Gastrocnemius medialis (tissue), 4 donors: ENCODE measurements at regions not wholly inside any gene's neighbourhood (a gene's known extent, or its start where the extent isn't known, plus 50 kb on each side); places are given as distances from the start of the nearest gene placed in this dataset.

Experiments used
- ATAC-seq, 2 donors: fragments of 150-250 bp; one replicate each; pipeline ENCODE4 v1.9.1; 2016
- DNase-seq, 2 donors: peaks; one replicate each; pipeline ENCODE4 v3.0.0-alpha.2; 2019
- H3K27ac ChIP-seq, 4 donors: fragments of 200-600 bp; sonication (generic); 1 replicate in 1 of 4; 2 replicates in 3 of 4; pipeline ENCODE4 v1.5.1; 2016 to 2018; ENCODE audit warnings: mild to moderate bottlenecking in 2 of 4, moderate library complexity in 1 of 4
- H3K27me3 ChIP-seq, 3 donors: fragments of 200-600 bp; sonication (generic) in 2 of 3; 1 replicate in 1 of 3; 2 replicates in 2 of 3; pipeline versions ENCODE4 v1.5.1 to v1.6.0; 2016 to 2019; ENCODE audit warnings: mild to moderate bottlenecking in 1 of 3, moderate library complexity in 1 of 3
- H3K36me3 ChIP-seq, 2 donors: fragments of 200-600 bp; sonication (generic) in 1 of 2; one replicate each; pipeline ENCODE4 v1.5.1; 2017 to 2018
- H3K4me1 ChIP-seq, 2 donors: fragments of 200-600 bp; sonication (generic) in 1 of 2; one replicate each; pipeline ENCODE4 v1.5.1; 2016 to 2017; ENCODE audit warnings: mild to moderate bottlenecking in 2 of 2
- H3K4me3 ChIP-seq, 4 donors: fragments of 200-600 bp; sonication (generic) in 3 of 4; 1 replicate in 1 of 4; 2 replicates in 3 of 4; pipeline ENCODE4 v1.5.1; 2016 to 2019; ENCODE audit warnings: mild to moderate bottlenecking in 2 of 4
- H3K9me3 ChIP-seq, 3 donors: fragments of 200-600 bp; sonication (generic) in 2 of 3; 1 replicate in 1 of 3; 2 replicates in 2 of 3; pipeline ENCODE4 v1.5.1; 2016 to 2019
- CTCF ChIP-seq, 5 experiments: fragments of 450-650 bp in 3 of 5; fragments of 200-600 bp in 2 of 5; sonication (generic) in 2 of 5; IDR thresholded peaks in 4 of 5; conservative IDR thresholded peaks in 1 of 5; 1 replicate in 4 of 5; 2 replicates in 1 of 5; pipeline ENCODE4 v1.5.1; 2016 to 2019; ENCODE audit warnings: antibody characterized with exemption in 5 of 5, mild to moderate bottlenecking in 3 of 5, moderate library complexity in 3 of 5
- POLR2A ChIP-seq, 2 donors: fragments of 450-650 bp; IDR thresholded peaks; one replicate each; pipeline ENCODE4 v1.6.1; 2017; ENCODE audit warnings: antibody characterized with exemption in 2 of 2, mild to moderate bottlenecking in 2 of 2, moderate library complexity in 2 of 2
- in situ Hi-C, 4 donors: fragments of 200-750 bp; cut with MboI; loops; one replicate each; pipeline versions ENCODE4 v1.15.0 to v1.8.0; 2017; ENCODE audit warnings: low sequenced_read_pairs in 4 of 4
- intact Hi-C: fragments of 100-400 bp; cut with DNase I; formaldehyde crosslinking; loops from one replicate; pipeline ENCODE4 v1.15.1; 2023; ENCODE audit warnings: low total_unique reads

GRCh38 chr9:100939636-100940035 is 88.9 kb upstream of the PLPPR1 start:
- no peaks in the 10 kb centered on the region for H3K9me3 ChIP-seq
- no peaks in the 10 kb centered on the region for H3K36me3 ChIP-seq
- DNase-seq (no peak), ATAC-seq (no peak)
- H3K4me1 ChIP-seq: no peaks in the 10 kb centered on the region
- no peak overlapping the region for H3K4me3 ChIP-seq
- in situ Hi-C loops: no loop called here
- TF ChIP-seq POLR2A (IDR thresholded peaks at IDR 0.05) (no peak), CTCF (IDR thresholded peaks at IDR 0.05 in 4 of 5, conservative IDR thresholded peaks at IDR 0.05 in 1 of 5) (no peak)
- no peak overlapping the region for H3K27ac ChIP-seq
- intact Hi-C loops: no loop called here
- H3K27me3 ChIP-seq: no peaks in the 10 kb centered on the region

- no peak overlapping the region for H3K4me3 ChIP-seq
- H3K4me1 ChIP-seq: no peaks in the 10 kb centered on the region
- H3K27ac ChIP-seq: no peak overlapping the region
- in situ Hi-C loops (no loop called here), intact Hi-C loops (no loop called here)
- ATAC-seq: no peak
- no peaks in the 10 kb centered on the region for H3K9me3 ChIP-seq
- DNase-seq: no peak
- no peaks in the 10 kb centered on the region for H3K27me3 ChIP-seq
- TF ChIP-seq POLR2A (IDR thresholded peaks at IDR 0.05) (no peak), CTCF (IDR thresholded peaks at IDR 0.05 in 4 of 5, conservative IDR thresholded peaks at IDR 0.05 in 1 of 5) (no peak)
- no peaks in the 10 kb centered on the region for H3K36me3 ChIP-seq
Observed at GRCh38 chr9:100959226-100959625, 69.3 kb upstream of the PLPPR1 start.
